ENCODE measurements at regions not wholly inside any gene's neighbourhood (a gene's known extent, or its start where the extent isn't known, plus 50 kb on each side); places are given as distances from the start of the nearest gene placed in this dataset.

GRCh38 chr12:87930033-87930432, 99.2 kb downstream of the C12orf50 start:
- H3K9ac ChIP-seq (ENCODE audit: low read depth, low read length), result no peak overlapping the region
- H3K9me3 ChIP-seq (ENCODE audit: control insufficient read depth, insufficient read depth, low read length), result peaks cover 2% of the 10 kb centered on the region; the same call in 1 of the 2 replicates
- no peaks in the 10 kb centered on the region for H3K4me1 ChIP-seq (ENCODE audit: insufficient read depth, low read length)
- no peaks in the 10 kb centered on the region for H3K36me3 ChIP-seq (ENCODE audit: insufficient read depth, low read length)

- no peaks in the 10 kb centered on the region for H3K4me1 ChIP-seq (ENCODE audit: insufficient read depth, low read length)
- H3K9ac ChIP-seq (ENCODE audit: low read depth, low read length), result no peak overlapping the region
- no peaks in the 10 kb centered on the region for H3K36me3 ChIP-seq (ENCODE audit: insufficient read depth, low read length)
- no peaks in the 10 kb centered on the region for H3K9me3 ChIP-seq (ENCODE audit: control insufficient read depth, insufficient read depth, low read length)
Measured at GRCh38 chr12:87929346-87929745, 99.9 kb downstream of the C12orf50 start.

GRCh38 chr12:87928031-87928430, 101.2 kb downstream of the C12orf50 start:
- no peaks in the 10 kb centered on the region for H3K4me1 ChIP-seq (ENCODE audit: insufficient read depth, low read length)
- no peaks in the 10 kb centered on the region for H3K9me3 ChIP-seq (ENCODE audit: control insufficient read depth, insufficient read depth, low read length)
- no peak overlapping the region for H3K9ac ChIP-seq (ENCODE audit: low read depth, low read length)
- H3K36me3 ChIP-seq (ENCODE audit: insufficient read depth, low read length), result no peaks in the 10 kb centered on the region

GRCh38 chr12:87925021-87925420, 104.2 kb downstream of the C12orf50 start:
- H3K4me1 ChIP-seq (ENCODE audit: insufficient read depth, low read length), result no peaks in the 10 kb centered on the region
- no peaks in the 10 kb centered on the region for H3K36me3 ChIP-seq (ENCODE audit: insufficient read depth, low read length)
- H3K9me3 ChIP-seq (ENCODE audit: control insufficient read depth, insufficient read depth, low read length), result no peaks in the 10 kb centered on the region
- no peak overlapping the region for H3K9ac ChIP-seq (ENCODE audit: low read depth, low read length)

GRCh38 chr12:87924149-87924548, 105.1 kb downstream of the C12orf50 start:
- H3K36me3 ChIP-seq (ENCODE audit: insufficient read depth, low read length), result no peaks in the 10 kb centered on the region
- no peak overlapping the region for H3K9ac ChIP-seq (ENCODE audit: low read depth, low read length)
- no peaks in the 10 kb centered on the region for H3K4me1 ChIP-seq (ENCODE audit: insufficient read depth, low read length)
- H3K9me3 ChIP-seq (ENCODE audit: control insufficient read depth, insufficient read depth, low read length), result no peaks in the 10 kb centered on the region

GRCh38 chr12:87923361-87923760, 105.8 kb downstream of the C12orf50 start:
- no peak overlapping the region for H3K9ac ChIP-seq (ENCODE audit: low read depth, low read length)
- no peaks in the 10 kb centered on the region for H3K4me1 ChIP-seq (ENCODE audit: insufficient read depth, low read length)
- H3K9me3 ChIP-seq (ENCODE audit: control insufficient read depth, insufficient read depth, low read length), result no peaks in the 10 kb centered on the region
- no peaks in the 10 kb centered on the region for H3K36me3 ChIP-seq (ENCODE audit: insufficient read depth, low read length)

- Histone ChIP-seq H3K36me3 (ENCODE audit: insufficient read depth, low read length) (no peaks in the 10 kb centered on the region), H3K4me1 (ENCODE audit: insufficient read depth, low read length) (no peaks in the 10 kb centered on the region), H3K9ac (ENCODE audit: low read depth, low read length) (no peak overlapping the region), H3K9me3 (ENCODE audit: control insufficient read depth, insufficient read depth, low read length) (no peaks in the 10 kb centered on the region)
Measured at GRCh38 chr12:87922736-87923135, 106.5 kb downstream of the C12orf50 start.

GRCh38 chr12:87921621-87922020, 107.6 kb downstream of the C12orf50 start:
- no peaks in the 10 kb centered on the region for H3K36me3 ChIP-seq (ENCODE audit: insufficient read depth, low read length)
- no peak overlapping the region for H3K9ac ChIP-seq (ENCODE audit: low read depth, low read length)
- H3K9me3 ChIP-seq (ENCODE audit: control insufficient read depth, insufficient read depth, low read length), result no peaks in the 10 kb centered on the region
- no peaks in the 10 kb centered on the region for H3K4me1 ChIP-seq (ENCODE audit: insufficient read depth, low read length)

GRCh38 chr12:87920139-87920538, 109.1 kb downstream of the C12orf50 start:
- Histone ChIP-seq H3K4me1 (ENCODE audit: insufficient read depth, low read length) (no peaks in the 10 kb centered on the region), H3K9ac (ENCODE audit: low read depth, low read length) (no peak overlapping the region), H3K9me3 (ENCODE audit: control insufficient read depth, insufficient read depth, low read length) (no peaks in the 10 kb centered on the region; the same call in 1 of the 2 replicates), H3K36me3 (ENCODE audit: insufficient read depth, low read length) (no peaks in the 10 kb centered on the region)

GRCh38 chr12:87901457-87901856, 127.7 kb downstream of the C12orf50 start:
- Histone ChIP-seq H3K9ac (ENCODE audit: low read depth, low read length) (no peak overlapping the region), H3K4me1 (ENCODE audit: insufficient read depth, low read length) (no peaks in the 10 kb centered on the region), H3K36me3 (ENCODE audit: insufficient read depth, low read length) (no peaks in the 10 kb centered on the region)

GRCh38 chr12:87897662-87898061, 131.5 kb downstream of the C12orf50 start:
- H3K36me3 ChIP-seq (ENCODE audit: insufficient read depth, low read length), result no peaks in the 10 kb centered on the region
- H3K4me1 ChIP-seq (ENCODE audit: insufficient read depth, low read length), result no peaks in the 10 kb centered on the region
- H3K9me3 ChIP-seq (ENCODE audit: control insufficient read depth, insufficient read depth, low read length), result no peaks in the 10 kb centered on the region
- H3K9ac ChIP-seq (ENCODE audit: low read depth, low read length), result no peak overlapping the region

More at GRCh38 chr12:87901457-87901856, 127.7 kb downstream of the C12orf50 start:
- no peaks in the 10 kb centered on the region for H3K9me3 ChIP-seq (ENCODE audit: control insufficient read depth, insufficient read depth, low read length)

GRCh38 chr12:87883806-87884205, 145.4 kb downstream of the C12orf50 start:
- H3K9ac ChIP-seq (ENCODE audit: low read depth, low read length), result no peak overlapping the region
- H3K36me3 ChIP-seq (ENCODE audit: insufficient read depth, low read length), result no peaks in the 10 kb centered on the region
- H3K9me3 ChIP-seq (ENCODE audit: control insufficient read depth, insufficient read depth, low read length), result no peaks in the 10 kb centered on the region
- no peaks in the 10 kb centered on the region for H3K4me1 ChIP-seq (ENCODE audit: insufficient read depth, low read length)

GRCh38 chr12:87879141-87879540, 150.1 kb downstream of the C12orf50 start:
- Histone ChIP-seq H3K4me1 (ENCODE audit: insufficient read depth, low read length) (no peaks in the 10 kb centered on the region), H3K9ac (ENCODE audit: low read depth, low read length) (no peak overlapping the region), H3K36me3 (ENCODE audit: insufficient read depth, low read length) (no peaks in the 10 kb centered on the region), H3K9me3 (ENCODE audit: control insufficient read depth, insufficient read depth, low read length) (no peaks in the 10 kb centered on the region)

- Histone ChIP-seq H3K9ac (ENCODE audit: low read depth, low read length) (no peak overlapping the region), H3K9me3 (ENCODE audit: control insufficient read depth, insufficient read depth, low read length) (no peaks in the 10 kb centered on the region), H3K4me1 (ENCODE audit: insufficient read depth, low read length) (no peaks in the 10 kb centered on the region; the same call in 1 of the 2 replicates), H3K36me3 (ENCODE audit: insufficient read depth, low read length) (no peaks in the 10 kb centered on the region)
Measured at GRCh38 chr12:87870493-87871460, 158.4 kb downstream of the C12orf50 start.

GRCh38 chr12:87870061-87870460, 159.1 kb downstream of the C12orf50 start:
- H3K9ac ChIP-seq (ENCODE audit: low read depth, low read length), result no peak overlapping the region
- no peaks in the 10 kb centered on the region; the same call in 1 of the 2 replicates for H3K4me1 ChIP-seq (ENCODE audit: insufficient read depth, low read length)
- H3K36me3 ChIP-seq (ENCODE audit: insufficient read depth, low read length), result no peaks in the 10 kb centered on the region
- no peaks in the 10 kb centered on the region for H3K9me3 ChIP-seq (ENCODE audit: control insufficient read depth, insufficient read depth, low read length)

Measured in ES-I3 (cell line).